ENCODE measurements at regions not wholly inside any gene's neighbourhood (a gene's known extent, or its start where the extent isn't known, plus 50 kb on each side); places are given as distances from the start of the nearest gene placed in this dataset.
"Not testable (repeated sequence)": the region's sequence is repeated elsewhere in the genome, so short reads cannot be mapped to it uniquely, and the experiment has no call there.

DNA sequence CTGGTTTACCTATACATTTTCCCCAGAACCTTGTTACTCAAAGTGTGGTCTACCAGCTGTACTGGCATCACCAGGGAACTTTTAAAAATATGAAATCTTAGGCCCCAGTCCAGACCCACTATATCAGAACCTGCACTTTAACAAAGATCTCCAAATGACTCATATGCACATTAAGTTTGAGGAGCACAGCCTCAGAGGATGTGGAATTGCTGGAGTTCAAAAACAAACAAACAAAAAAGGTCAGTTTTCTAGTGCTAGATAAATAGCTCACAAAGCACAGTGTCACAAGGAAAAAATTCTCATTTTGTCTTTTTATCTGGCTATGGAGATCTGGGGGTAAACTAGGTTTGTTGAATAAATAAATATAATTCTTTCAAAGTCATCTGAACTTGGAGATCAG lies 68.9 kb upstream of the ANKRD55 start:
- DNase-seq (ENCODE audit: low read depth), result no peak
- TF ChIP-seq, protein P1, sequence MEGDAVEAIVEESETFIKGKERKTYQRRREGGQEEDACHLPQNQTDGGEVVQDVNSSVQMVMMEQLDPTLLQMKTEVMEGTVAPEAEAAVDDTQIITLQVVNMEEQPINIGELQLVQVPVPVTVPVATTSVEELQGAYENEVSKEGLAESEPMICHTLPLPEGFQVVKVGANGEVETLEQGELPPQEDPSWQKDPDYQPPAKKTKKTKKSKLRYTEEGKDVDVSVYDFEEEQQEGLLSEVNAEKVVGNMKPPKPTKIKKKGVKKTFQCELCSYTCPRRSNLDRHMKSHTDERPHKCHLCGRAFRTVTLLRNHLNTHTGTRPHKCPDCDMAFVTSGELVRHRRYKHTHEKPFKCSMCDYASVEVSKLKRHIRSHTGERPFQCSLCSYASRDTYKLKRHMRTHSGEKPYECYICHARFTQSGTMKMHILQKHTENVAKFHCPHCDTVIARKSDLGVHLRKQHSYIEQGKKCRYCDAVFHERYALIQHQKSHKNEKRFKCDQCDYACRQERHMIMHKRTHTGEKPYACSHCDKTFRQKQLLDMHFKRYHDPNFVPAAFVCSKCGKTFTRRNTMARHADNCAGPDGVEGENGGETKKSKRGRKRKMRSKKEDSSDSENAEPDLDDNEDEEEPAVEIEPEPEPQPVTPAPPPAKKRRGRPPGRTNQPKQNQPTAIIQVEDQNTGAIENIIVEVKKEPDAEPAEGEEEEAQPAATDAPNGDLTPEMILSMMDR (conservative IDR thresholded peaks at IDR 0.05; ENCODE audit: low read length), result no peak
- no peak overlapping the region for H3K4me3 ChIP-seq (ENCODE audit: low read length)

DNA sequence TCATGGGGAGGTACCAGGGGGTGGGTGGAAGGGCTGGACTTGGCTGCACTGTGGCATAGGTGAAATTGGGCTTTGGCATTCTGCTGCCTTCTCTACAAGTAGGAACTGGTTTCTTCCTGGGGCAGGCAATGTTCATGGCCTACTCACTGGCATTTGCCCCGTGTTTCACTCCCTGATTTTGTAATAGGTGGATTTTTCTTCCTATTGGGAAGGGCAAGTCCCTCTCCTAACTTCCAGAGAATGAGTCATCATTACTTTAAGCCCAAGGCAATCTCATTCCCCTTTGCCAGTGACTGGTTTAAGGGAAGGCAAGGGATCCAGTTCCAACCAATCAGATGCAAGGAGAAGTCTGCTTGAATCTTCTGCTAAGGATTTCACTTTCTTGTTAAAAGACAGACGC lies 67.9 kb upstream of the ANKRD55 start:
- TF ChIP-seq, protein P1 (conservative IDR thresholded peaks at IDR 0.05; ENCODE audit: low read length), result no peak
- DNase-seq (ENCODE audit: low read depth), result no peak

DNA sequence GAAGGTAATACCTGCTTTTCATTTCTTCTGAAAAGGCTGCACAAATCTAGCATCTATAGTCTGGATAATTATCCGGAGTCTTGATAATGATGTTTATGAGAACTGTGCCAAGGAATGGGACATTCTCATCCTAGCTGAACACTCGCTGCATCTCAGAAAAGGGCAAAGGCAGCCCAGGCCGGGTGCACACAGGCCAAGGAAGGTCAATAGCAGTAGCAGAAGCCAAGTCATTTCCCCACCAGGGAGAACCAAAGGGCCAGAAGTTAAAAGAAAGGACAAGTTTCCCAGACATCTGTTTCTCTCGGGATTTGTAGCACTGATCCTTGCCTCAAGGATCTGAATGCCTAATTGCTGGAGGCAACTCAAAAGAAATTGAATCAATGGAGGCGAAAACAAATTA lies 66.1 kb upstream of the ANKRD55 start:
- DNase-seq (ENCODE audit: low read depth), result no peak
- TF ChIP-seq, protein P1 (conservative IDR thresholded peaks at IDR 0.05; ENCODE audit: low read length), result no peak
- H3K4me3 ChIP-seq (ENCODE audit: low read length), result no peak overlapping the region

More for the DNA sequence above, 67.9 kb upstream of the ANKRD55 start:
- no peak overlapping the region for H3K4me3 ChIP-seq (ENCODE audit: low read length)

DNA sequence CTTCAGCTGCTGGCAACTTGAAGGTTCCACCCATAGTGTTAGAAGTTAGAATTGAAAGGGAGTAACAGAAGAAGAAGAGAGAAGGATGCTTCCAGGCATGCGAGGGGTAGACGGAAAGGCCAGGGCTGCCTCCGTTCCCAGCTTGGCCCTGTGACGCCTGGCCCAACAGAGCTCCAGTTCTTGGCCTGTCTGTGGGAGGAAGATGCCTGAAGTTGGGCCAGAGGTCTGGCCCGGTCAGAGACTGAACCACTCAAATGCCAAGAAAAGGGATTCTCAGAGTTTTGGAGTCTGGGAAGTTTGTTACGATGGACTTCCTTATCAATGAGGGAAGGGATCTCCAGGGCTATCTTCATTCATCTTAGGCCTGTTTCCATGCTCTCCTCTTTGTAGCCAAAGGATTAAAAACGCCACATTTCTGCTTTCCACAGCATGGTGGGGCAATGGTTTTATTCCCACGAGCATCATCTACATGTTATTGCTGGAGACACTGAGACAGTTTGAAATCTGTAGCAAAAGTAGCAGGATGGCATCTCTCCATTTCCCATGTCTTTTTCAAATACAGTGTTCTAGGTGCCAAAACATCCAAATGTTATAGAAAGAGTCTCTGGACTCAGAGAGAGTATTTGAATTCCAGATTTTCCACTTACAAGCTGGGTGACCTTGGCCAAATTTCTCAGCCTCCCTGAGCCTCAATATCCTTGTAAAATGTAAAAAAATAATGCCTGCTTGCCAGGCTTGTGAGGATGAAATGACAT lies 65.4 kb upstream of the ANKRD55 start:
- TF ChIP-seq, protein P1 (conservative IDR thresholded peaks at IDR 0.05; ENCODE audit: low read length), result no peak
- no peak overlapping the region for H3K4me3 ChIP-seq (ENCODE audit: low read length)
- DNase-seq (ENCODE audit: low read depth), result no peak

DNA sequence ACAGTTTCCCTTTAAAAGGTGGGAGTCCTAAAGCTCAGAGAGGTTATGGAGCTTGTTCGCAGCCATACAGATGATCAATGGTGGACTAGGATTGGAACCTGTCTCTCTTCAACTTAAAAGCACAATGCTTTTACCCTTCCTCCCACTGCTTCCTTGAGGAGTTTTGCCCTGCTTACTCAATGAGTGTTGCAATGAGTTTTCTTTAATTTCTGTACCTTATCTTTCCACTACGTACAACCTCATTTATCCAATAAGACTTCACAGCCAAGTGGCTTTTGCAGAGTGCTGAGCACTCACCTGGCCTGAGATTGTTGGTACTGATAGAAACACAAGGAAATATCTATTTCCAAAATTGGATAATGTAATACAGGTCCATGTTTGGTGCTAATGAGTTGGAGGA lies 64.7 kb upstream of the ANKRD55 start:
- DNase-seq (ENCODE audit: low read depth), result no peak
- no peak overlapping the region for H3K4me3 ChIP-seq (ENCODE audit: low read length)
- TF ChIP-seq, protein P1 (conservative IDR thresholded peaks at IDR 0.05; ENCODE audit: low read length), result no peak

DNA sequence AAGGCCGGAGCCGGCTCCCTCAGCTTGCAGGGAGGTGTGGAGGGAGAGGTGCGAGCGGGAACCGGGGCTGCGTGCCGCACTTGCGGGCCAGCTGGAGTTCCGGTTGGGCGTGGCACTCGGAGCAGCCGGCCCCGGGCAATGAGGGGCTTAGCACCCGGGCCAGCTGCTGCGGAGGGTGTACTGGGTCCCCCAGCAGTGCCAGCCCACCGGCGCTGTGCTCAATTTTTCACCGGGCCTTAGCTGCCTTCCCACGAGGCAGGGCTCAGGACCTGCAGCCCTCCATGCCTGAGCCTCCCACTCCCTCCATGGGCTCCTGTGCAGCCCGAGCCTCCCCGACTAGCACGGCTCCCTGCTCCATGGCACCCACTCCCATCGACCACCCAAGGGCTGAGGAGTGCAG lies 62.2 kb upstream of the ANKRD55 start:
- DNase-seq (ENCODE audit: low read depth), result not testable (repeated sequence)

DNA sequence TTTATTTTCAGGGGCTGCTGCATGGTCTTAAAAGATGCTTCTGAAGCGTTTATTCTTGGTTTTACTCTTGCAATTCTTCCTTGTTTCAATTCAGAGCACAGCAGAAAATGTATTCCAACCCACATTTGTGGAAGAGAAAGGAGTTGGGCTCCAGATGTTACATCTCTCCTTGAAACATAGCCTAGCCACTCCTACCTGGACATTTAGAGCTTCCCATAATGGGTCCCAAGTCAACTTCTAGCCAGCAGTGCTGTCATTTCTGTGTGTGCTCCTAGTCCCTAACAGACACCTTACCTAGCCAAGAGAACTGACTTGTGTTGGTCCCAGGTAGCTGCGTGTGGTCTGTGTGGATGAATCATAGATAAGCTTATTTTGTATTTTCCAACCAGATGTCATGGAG lies 61.2 kb upstream of the ANKRD55 start:
- no peak overlapping the region for H3K4me3 ChIP-seq (ENCODE audit: low read length)
- no peak for DNase-seq (ENCODE audit: low read depth)
- TF ChIP-seq, protein P1 (conservative IDR thresholded peaks at IDR 0.05; ENCODE audit: low read length), result no peak

More for the DNA sequence above, 62.2 kb upstream of the ANKRD55 start:
- not testable (repeated sequence) for H3K4me3 ChIP-seq (ENCODE audit: low read length)

DNA sequence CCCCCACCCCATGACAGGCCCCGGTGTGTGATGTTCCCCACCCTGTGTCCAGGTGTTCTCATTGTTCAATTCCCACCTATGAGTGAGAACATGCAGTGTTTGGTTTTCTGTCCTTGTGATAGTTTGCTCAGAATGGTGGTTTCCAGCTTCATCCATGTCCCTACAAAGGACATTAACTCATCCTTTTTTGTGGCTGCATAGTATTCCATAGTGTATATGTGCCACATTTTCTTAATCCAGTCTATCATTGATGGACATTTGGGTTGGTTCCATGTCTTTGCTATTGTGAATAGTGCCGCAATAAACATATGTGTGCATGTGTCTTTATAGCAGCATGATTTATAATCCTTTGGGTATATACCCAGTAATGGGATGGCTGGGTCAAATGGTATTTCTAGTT lies 59.7 kb upstream of the ANKRD55 start:
- not testable (repeated sequence) for H3K4me3 ChIP-seq (ENCODE audit: low read length); DNase-seq (ENCODE audit: low read depth)
